Spleen (tissue), 11 donors: ENCODE measurements at regions not wholly inside any gene's neighbourhood (a gene's known extent, or its start where the extent isn't known, plus 50 kb on each side); places are given as distances from the start of the nearest gene placed in this dataset.

Experiments
- DNase-seq: peaks from one replicate; pipeline ENCODE4 v3.0.0-alpha.2; 2020
- H3K27ac ChIP-seq, 8 donors: fragments of 200-600 bp; sonication (generic) in 7 of 8; 1 replicate in 4 of 8; 2 replicates in 4 of 8; pipeline versions ENCODE4 v1.5.0 to v1.8.0; 2016 to 2021; ENCODE audit warnings: inconsistent platforms in 4 of 8, mild to moderate bottlenecking in 4 of 8, moderate library complexity in 1 of 8
- H3K27me3 ChIP-seq, 7 donors: fragments of 200-600 bp; sonication (generic) in 6 of 7; replicated peaks in 1 of 7; 1 replicate in 4 of 7; 2 replicates in 3 of 7; pipeline versions ENCODE4 v1.5.0 to v1.8.0; 2016 to 2021; ENCODE audit warnings: inconsistent platforms in 3 of 7, mild to moderate bottlenecking in 1 of 7
- H3K36me3 ChIP-seq, 6 donors: fragments of 200-600 bp; sonication (generic) in 5 of 6; 1 replicate in 4 of 6; 2 replicates in 2 of 6; pipeline versions ENCODE4 v1.5.0 to v1.8.0; 2016 to 2021; ENCODE audit warnings: inconsistent platforms in 2 of 6
- H3K4me1 ChIP-seq, 6 donors: fragments of 200-600 bp; sonication (generic) in 5 of 6; 1 replicate in 3 of 6; 2 replicates in 3 of 6; pipeline versions ENCODE4 v1.5.0 to v1.8.0; 2016 to 2021; ENCODE audit warnings: inconsistent platforms in 3 of 6
- H3K4me3 ChIP-seq, 8 donors: fragments of 200-600 bp; sonication (generic) in 7 of 8; 1 replicate in 4 of 8; 2 replicates in 4 of 8; pipeline versions ENCODE4 v1.5.0 to v1.8.0; 2016 to 2021; ENCODE audit warnings: inconsistent platforms in 4 of 8, mild to moderate bottlenecking in 4 of 8, moderate library complexity in 2 of 8
- H3K9me3 ChIP-seq, 8 donors: fragments of 200-600 bp; sonication (generic) in 7 of 8; 1 replicate in 4 of 8; 2 replicates in 4 of 8; pipeline versions ENCODE4 v1.5.0 to v1.8.0; 2016 to 2021; ENCODE audit warnings: inconsistent platforms in 4 of 8
- CTCF ChIP-seq, 11 experiments: fragments of 200-600 bp in 7 of 11; fragments of 450-650 bp in 4 of 11; sonication (generic) in 4 of 11; IDR thresholded peaks in 8 of 11; conservative IDR thresholded peaks in 3 of 11; 1 replicate in 7 of 11; 2 replicates in 4 of 11; pipeline versions ENCODE4 v1.4.0 to v1.8.0; 2016 to 2021; ENCODE audit warnings: antibody characterized with exemption in 11 of 11, inconsistent platforms in 4 of 11, mild to moderate bottlenecking in 1 of 11
- POLR2A ChIP-seq, 3 donors: fragments of 450-650 bp; IDR thresholded peaks; one replicate each; pipeline ENCODE4 v1.5.1; 2017; ENCODE audit warnings: antibody characterized with exemption in 3 of 3, mild to moderate bottlenecking in 1 of 3
- POLR2AphosphoS5 ChIP-seq, 3 donors: sonication (generic); formaldehyde crosslinking; IDR thresholded peaks; one replicate each; pipeline ENCODE4 v1.5.1; 2017; ENCODE audit warnings: antibody characterized with exemption in 3 of 3
- WGBS, 5 donors: extraction: QIAGEN DNeasy Blood & Tissue Kit in 3 of 5; methylation state at CpG; one replicate each; pipeline versions ENCODE4 v1.1.5 to v1.1.7; 2013 to 2018; 5-methylcytosine and 5-hydroxymethylcytosine counted together
- intact Hi-C: fragments of 100-400 bp; cut with DNase I; formaldehyde crosslinking; loops from one replicate; pipeline ENCODE4 v1.15.0; 2023; ENCODE audit warnings: low total_unique reads
- donor health status: healthy with polysubstance abuse.
- donor health status: DM: no; HTN: no; CAD: no; lungs with moderate emphysema.
- donor health status: DM: no; HTN: no; CAD: no.
- donor health status: Bipolar disorder and iron deficiency.
- donor health status: healthy.
- donor health status: DM: no; HTN: no; CAD: no.
- donor health status: DM: yes; HTN: yes; CAD: no.

- TF ChIP-seq POLR2A (IDR thresholded peaks at IDR 0.05) (no peak), CTCF (IDR thresholded peaks at IDR 0.05 in 8 of 11, conservative IDR thresholded peaks at IDR 0.05 in 3 of 11) (no peak), POLR2AphosphoS5 (IDR thresholded peaks at IDR 0.05) (no peak)
- H3K9me3 ChIP-seq, result no peaks in the 10 kb centered on the region
- H3K4me3 ChIP-seq, result no peak overlapping the region
- H3K27me3 ChIP-seq, result no peaks in the 10 kb centered on the region
- no peak for DNase-seq
- intact Hi-C loops, result no loop called here
- H3K4me1 ChIP-seq, result peaks cover 0 to 19% (median 12%) of the 10 kb centered on the region in 6 donors
- no peak overlapping the region for H3K27ac ChIP-seq
- no peaks in the 10 kb centered on the region for H3K36me3 ChIP-seq
Observed at GRCh38 chr6:71498638-71499037, 210.0 kb downstream of the OGFRL1 start.

GRCh38 chr6:71499667-71500066 is 211.1 kb downstream of the OGFRL1 start:
- TF ChIP-seq POLR2AphosphoS5 (IDR thresholded peaks at IDR 0.05) (no peak), POLR2A (IDR thresholded peaks at IDR 0.05) (no peak), CTCF (IDR thresholded peaks at IDR 0.05 in 8 of 11, conservative IDR thresholded peaks at IDR 0.05 in 3 of 11) (no peak)
- peaks cover 0 to 19% (median 12%) of the 10 kb centered on the region in 6 donors for H3K4me1 ChIP-seq
- DNase-seq, result no peak
- H3K9me3 ChIP-seq, result no peaks in the 10 kb centered on the region
- H3K36me3 ChIP-seq, result no peaks in the 10 kb centered on the region
- H3K27ac ChIP-seq, result no peak overlapping the region
- H3K4me3 ChIP-seq, result no peak overlapping the region
- no peaks in the 10 kb centered on the region for H3K27me3 ChIP-seq
- WGBS, 5 donors, result 59 to 79% (median 74%) methylated on average over 2 of the region's 2 CpGs
- intact Hi-C loops, result no loop called here

GRCh38 chr6:71502168-71502567 is 213.6 kb downstream of the OGFRL1 start:
- intact Hi-C loops, result no loop called here
- DNase-seq, result no peak
- Histone ChIP-seq H3K27me3 (no peaks in the 10 kb centered on the region), H3K4me3 (no peak overlapping the region), H3K9me3 (no peaks in the 10 kb centered on the region), H3K4me1 (no peaks in the 10 kb centered on the region), H3K36me3 (no peaks in the 10 kb centered on the region), H3K27ac (no peak overlapping the region)
- WGBS, 5 donors, result 83 to 94% (median 89%) methylated on average over 2 of the region's 2 CpGs
- TF ChIP-seq POLR2A (IDR thresholded peaks at IDR 0.05) (no peak), CTCF (IDR thresholded peaks at IDR 0.05 in 8 of 11, conservative IDR thresholded peaks at IDR 0.05 in 3 of 11) (no peak), POLR2AphosphoS5 (IDR thresholded peaks at IDR 0.05) (no peak)

GRCh38 chr6:71502956-71503355 is 214.3 kb downstream of the OGFRL1 start:
- Histone ChIP-seq H3K27me3 (no peaks in the 10 kb centered on the region), H3K4me3 (no peak overlapping the region), H3K9me3 (no peaks in the 10 kb centered on the region), H3K4me1 (no peaks in the 10 kb centered on the region), H3K36me3 (no peaks in the 10 kb centered on the region), H3K27ac (no peak overlapping the region)
- no peak for TF ChIP-seq CTCF (IDR thresholded peaks at IDR 0.05 in 8 of 11, conservative IDR thresholded peaks at IDR 0.05 in 3 of 11)
- TF ChIP-seq POLR2A (IDR thresholded peaks at IDR 0.05), result no peak
- no peak for TF ChIP-seq POLR2AphosphoS5 (IDR thresholded peaks at IDR 0.05)
- intact Hi-C loops, result no loop called here
- WGBS, 5 donors, result 77 to 97% (median 91%) methylated on average over 3 of the region's 3 CpGs
- DNase-seq, result no peak
